Upper lobe of left lung (tissue), 6 donors: ENCODE measurements at regions not wholly inside any gene's neighbourhood (a gene's known extent, or its start where the extent isn't known, plus 50 kb on each side); places are given as distances from the start of the nearest gene placed in this dataset.

Experiments
- ATAC-seq, 2 donors: fragments of 200-7000 bp; cut with Tn5 transposase; one replicate each; pipeline ENCODE4 v1.9.1; 2022; ENCODE audit warnings: mild to moderate bottlenecking in 2 of 2, moderate library complexity in 2 of 2; ENCODE audit not compliant: low FRiP score in 2 of 2
- DNase-seq, 2 donors: peaks; one replicate each; pipeline ENCODE4 v3.0.0-alpha.2; 2019 to 2020
- H3K27ac ChIP-seq, 4 donors: fragments of 200-600 bp; sonication (generic); one replicate each; pipeline ENCODE4 v1.5.1; 2016 to 2019
- H3K27me3 ChIP-seq, 4 donors: fragments of 200-600 bp; sonication (generic); one replicate each; pipeline ENCODE4 v1.5.1; 2017 to 2019
- H3K36me3 ChIP-seq, 4 donors: fragments of 200-600 bp; sonication (generic); one replicate each; pipeline ENCODE4 v1.5.1; 2016 to 2019
- H3K4me1 ChIP-seq, 4 donors: fragments of 200-600 bp; sonication (generic); one replicate each; pipeline ENCODE4 v1.5.1; 2018 to 2019
- H3K4me3 ChIP-seq, 4 donors: fragments of 200-600 bp; sonication (generic); one replicate each; pipeline ENCODE4 v1.5.1; 2017 to 2019; ENCODE audit warnings: mild to moderate bottlenecking in 2 of 4, moderate library complexity in 1 of 4
- H3K9me3 ChIP-seq, 4 donors: fragments of 200-600 bp; sonication (generic); one replicate each; pipeline ENCODE4 v1.5.1; 2018 to 2019
- EP300 ChIP-seq, 4 donors: sonication (generic); formaldehyde crosslinking; IDR thresholded peaks; one replicate each; pipeline ENCODE4 v1.5.1; 2017; ENCODE audit warnings: antibody characterized with exemption in 4 of 4, control low read depth in 2 of 4
- POLR2A ChIP-seq, 4 donors: fragments of 450-650 bp; IDR thresholded peaks; one replicate each; pipeline ENCODE4 v1.5.1; 2016 to 2017; ENCODE audit warnings: antibody characterized with exemption in 4 of 4, mild to moderate bottlenecking in 2 of 4
- POLR2AphosphoS5 ChIP-seq, 2 donors: sonication (generic); formaldehyde crosslinking; IDR thresholded peaks; one replicate each; pipeline ENCODE4 v1.5.1; 2017; ENCODE audit warnings: antibody characterized with exemption in 2 of 2
- WGBS, 2 donors: methylation state at CpG; one replicate each; pipeline ENCODE4 v1.1.5; 2017 to 2018; 5-methylcytosine and 5-hydroxymethylcytosine counted together
- TF ChIP-seq, protein P1 (sequence below), 6 experiments: fragments of 450-650 bp in 4 of 6; fragments of 200-600 bp in 2 of 6; sonication (generic) in 2 of 6; IDR thresholded peaks; one replicate each; pipeline ENCODE4 v1.5.1; 2016 to 2019; ENCODE audit warnings: antibody characterized with exemption in 6 of 6
- donor health status: DM: no; HTN: no; CAD: no; lungs with moderate emphysema.
- donor health status: DM: no; HTN: yes; CAD: no; lungs with severe emphysema.

DNA sequence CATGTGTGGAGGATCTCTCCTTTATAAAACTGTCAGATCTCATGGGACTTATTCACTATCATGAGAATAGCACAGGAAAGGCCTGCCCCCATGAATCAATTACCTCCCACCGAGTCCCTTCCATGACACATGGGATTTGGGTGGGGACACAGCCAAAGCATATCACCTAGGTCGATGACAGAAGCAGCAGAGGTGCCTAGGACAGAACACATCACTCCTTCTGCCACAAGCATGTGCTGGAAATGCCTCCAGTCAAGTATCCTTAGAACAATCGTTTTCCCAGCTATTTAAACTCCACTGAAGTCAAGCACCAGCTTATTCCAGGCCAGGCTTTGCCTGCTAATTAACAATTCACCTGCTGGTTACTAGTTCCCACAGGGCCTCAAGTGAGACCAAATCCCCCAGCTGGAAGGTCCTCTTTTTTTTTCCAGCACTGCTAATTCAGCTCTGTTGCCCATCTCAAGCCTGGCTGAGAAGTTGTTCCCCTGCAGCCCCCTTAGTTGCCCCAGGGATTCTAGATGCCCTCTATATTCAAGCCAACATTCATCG lies 212.3 kb upstream of the NUDT4 start:
- Histone ChIP-seq H3K9me3 (no peaks in the 10 kb centered on the region), H3K4me1 (peaks cover 0 to 3% (median 0%) of the 10 kb centered on the region in 4 donors), H3K4me3 (no peak overlapping the region), H3K36me3 (no peaks in the 10 kb centered on the region), H3K27me3 (no peaks in the 10 kb centered on the region), H3K27ac (no peak overlapping the region)
- DNase-seq (no peak), ATAC-seq (no peak)
- 75 to 80% methylated on average over 3 to 4 of the region's 4 CpGs for WGBS, 2 donors
- no peak for TF ChIP-seq POLR2AphosphoS5 (IDR thresholded peaks at IDR 0.05)

DNA sequence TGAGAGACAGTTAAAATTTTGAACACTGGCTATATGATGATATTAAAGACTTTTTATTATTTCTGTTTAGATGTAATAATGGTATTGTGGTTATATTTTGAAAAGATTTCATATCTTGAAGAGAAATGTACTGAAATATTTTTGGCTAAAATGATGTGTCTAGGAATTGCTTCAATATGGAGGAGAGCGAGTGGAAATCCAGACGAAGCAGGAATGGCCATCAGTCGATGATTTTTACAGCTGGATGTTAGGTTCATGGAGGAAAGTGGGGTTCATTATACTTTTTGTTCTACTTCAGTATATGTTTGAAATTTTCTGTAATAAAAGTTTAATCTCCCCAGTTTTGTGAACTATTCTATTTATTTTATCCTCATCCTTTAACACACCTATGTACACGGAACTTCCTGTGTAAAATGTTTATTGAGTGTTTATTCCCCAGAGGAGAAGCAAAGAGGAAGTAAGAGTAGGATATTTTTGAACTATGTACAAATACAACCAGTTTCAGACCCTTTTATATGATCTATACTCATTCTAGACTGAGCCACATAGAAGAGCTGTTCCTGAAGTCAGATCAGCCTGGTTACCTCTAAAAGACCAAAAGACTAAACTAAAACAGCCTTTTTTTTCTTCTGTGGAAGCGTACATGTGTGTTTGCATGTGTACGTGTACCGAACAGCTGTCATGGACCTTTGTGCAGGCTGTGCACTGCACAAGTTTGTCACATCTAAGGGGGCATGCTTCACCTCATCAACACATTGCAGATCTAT lies 211.0 kb upstream of the NUDT4 start:
- WGBS, 2 donors = 83 to 85% methylated on average over 7 of the region's 7 CpGs
- TF ChIP-seq, protein P1, sequence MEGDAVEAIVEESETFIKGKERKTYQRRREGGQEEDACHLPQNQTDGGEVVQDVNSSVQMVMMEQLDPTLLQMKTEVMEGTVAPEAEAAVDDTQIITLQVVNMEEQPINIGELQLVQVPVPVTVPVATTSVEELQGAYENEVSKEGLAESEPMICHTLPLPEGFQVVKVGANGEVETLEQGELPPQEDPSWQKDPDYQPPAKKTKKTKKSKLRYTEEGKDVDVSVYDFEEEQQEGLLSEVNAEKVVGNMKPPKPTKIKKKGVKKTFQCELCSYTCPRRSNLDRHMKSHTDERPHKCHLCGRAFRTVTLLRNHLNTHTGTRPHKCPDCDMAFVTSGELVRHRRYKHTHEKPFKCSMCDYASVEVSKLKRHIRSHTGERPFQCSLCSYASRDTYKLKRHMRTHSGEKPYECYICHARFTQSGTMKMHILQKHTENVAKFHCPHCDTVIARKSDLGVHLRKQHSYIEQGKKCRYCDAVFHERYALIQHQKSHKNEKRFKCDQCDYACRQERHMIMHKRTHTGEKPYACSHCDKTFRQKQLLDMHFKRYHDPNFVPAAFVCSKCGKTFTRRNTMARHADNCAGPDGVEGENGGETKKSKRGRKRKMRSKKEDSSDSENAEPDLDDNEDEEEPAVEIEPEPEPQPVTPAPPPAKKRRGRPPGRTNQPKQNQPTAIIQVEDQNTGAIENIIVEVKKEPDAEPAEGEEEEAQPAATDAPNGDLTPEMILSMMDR (IDR thresholded peaks at IDR 0.05) = no peak
- no peak overlapping the region for H3K4me3 ChIP-seq
- H3K4me1 ChIP-seq = peaks cover 0 to 3% (median 0%) of the 10 kb centered on the region in 4 donors
- no peak for ATAC-seq
- H3K36me3 ChIP-seq = no peaks in the 10 kb centered on the region
- H3K9me3 ChIP-seq = no peaks in the 10 kb centered on the region
- no peak overlapping the region for H3K27ac ChIP-seq
- DNase-seq = no peak
- no peaks in the 10 kb centered on the region for H3K27me3 ChIP-seq

DNA sequence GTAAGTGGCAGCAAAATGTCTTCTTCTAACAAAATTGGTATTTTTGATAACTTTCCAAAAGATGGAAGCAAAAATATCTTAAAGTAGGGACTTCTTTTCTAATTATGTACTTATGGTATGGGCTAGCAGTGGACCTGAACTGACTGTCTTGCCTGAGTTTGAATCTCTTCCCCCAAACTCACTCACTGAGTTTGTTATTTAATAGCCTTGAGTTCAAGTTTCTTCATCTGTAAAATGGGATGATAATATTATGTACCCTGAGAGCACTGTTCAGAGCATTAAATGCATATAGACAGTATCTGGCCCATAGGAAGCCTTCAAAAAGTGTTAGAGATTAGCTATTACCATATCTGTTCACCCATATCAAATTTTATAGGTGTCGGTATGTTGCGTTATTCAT lies 210.4 kb upstream of the NUDT4 start:
- H3K4me1 ChIP-seq = peaks cover 0 to 3% (median 0%) of the 10 kb centered on the region in 4 donors
- H3K4me3 ChIP-seq = peak overlapping the region in 1 of 4 donors; percentile 48
- H3K27ac ChIP-seq = no peak overlapping the region
- H3K9me3 ChIP-seq = no peaks in the 10 kb centered on the region
- DNase-seq = no peak
- 70 to 95% methylated on average over 2 of the region's 2 CpGs for WGBS, 2 donors
- TF ChIP-seq POLR2AphosphoS5 (IDR thresholded peaks at IDR 0.05) = no peak
- TF ChIP-seq POLR2A (IDR thresholded peaks at IDR 0.05) = no peak
- H3K27me3 ChIP-seq = no peaks in the 10 kb centered on the region
- ATAC-seq = no peak
- H3K36me3 ChIP-seq = no peaks in the 10 kb centered on the region

DNA sequence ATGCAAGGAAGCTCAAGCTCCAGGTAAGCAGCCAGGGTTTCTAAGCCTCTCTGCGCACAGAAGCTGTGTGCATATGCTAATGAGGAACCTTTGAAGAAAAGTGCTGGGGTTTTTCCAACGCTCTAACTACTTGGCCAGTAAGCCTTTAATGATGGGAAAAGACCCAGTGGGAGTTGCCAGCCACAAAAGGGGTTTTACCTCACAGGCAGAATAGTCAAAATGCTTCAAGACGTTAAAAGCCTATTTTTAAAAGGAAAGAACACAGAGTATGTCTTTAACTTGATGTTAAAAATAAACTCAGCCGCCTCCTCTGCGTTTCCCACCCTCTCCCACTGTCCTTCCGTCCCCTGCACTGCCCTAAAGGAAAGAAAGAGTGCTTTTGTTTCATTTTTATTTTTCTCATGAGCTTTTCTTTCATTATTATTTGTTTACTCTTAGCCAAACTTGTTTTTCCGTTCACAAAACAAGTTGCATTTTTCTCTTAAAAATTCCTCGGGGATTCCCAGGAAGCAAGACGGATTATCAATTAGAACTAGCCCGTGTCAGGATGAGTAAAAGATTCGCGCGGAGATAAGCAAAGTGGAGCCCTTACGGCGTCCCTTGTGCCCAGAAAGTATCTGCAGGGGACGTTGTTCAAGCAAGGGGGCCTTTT lies 209.8 kb upstream of the NUDT4 start:
- ATAC-seq = no peak
- WGBS, 2 donors = 34 to 38% methylated on average over 16 of the region's 16 CpGs
- peak overlapping the region in 3 of 4 donors; percentile 31 to 48 (median 45) for H3K4me3 ChIP-seq

DNA sequence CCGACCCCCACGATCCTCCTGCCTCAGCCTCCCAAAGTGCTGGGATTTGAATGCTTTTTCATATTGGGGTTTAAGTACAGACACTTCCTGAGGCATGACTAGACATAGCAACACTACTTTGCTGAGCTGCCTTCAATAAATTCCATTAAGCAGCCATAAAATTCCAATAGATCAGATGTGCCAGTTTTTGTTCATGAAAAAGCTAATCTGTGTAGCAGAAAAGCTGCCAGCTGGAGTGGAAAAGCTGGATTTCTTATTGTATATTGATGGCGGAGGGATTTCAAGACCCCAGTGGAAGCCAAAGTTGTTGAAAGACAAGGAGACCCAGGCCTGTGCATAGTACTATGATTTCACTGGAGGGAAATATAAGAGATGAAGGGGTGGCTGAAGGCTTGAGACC lies 209.0 kb upstream of the NUDT4 start:
- 94% methylated on average over 3 of the region's 3 CpGs for WGBS, 2 donors
- H3K27me3 ChIP-seq = no peaks in the 10 kb centered on the region
- H3K4me1 ChIP-seq = peaks cover 0 to 3% (median 0%) of the 10 kb centered on the region in 4 donors
- H3K27ac ChIP-seq = no peak overlapping the region
- no peaks in the 10 kb centered on the region for H3K36me3 ChIP-seq
- peak overlapping the region in 3 of 4 donors; percentile 31 to 48 (median 45) for H3K4me3 ChIP-seq
- ATAC-seq (no peak), DNase-seq (no peak)
- TF ChIP-seq, protein P1 (IDR thresholded peaks at IDR 0.05) = no peak
- TF ChIP-seq POLR2AphosphoS5 (IDR thresholded peaks at IDR 0.05) = no peak
- TF ChIP-seq POLR2A (IDR thresholded peaks at IDR 0.05) = no peak
- TF ChIP-seq EP300 (IDR thresholded peaks at IDR 0.05) = no peak
- H3K9me3 ChIP-seq = no peaks in the 10 kb centered on the region

More for the DNA sequence above, 209.8 kb upstream of the NUDT4 start:
- Histone ChIP-seq H3K9me3 (no peaks in the 10 kb centered on the region), H3K27ac (no peak overlapping the region), H3K27me3 (no peaks in the 10 kb centered on the region), H3K36me3 (no peaks in the 10 kb centered on the region), H3K4me1 (peaks cover 0 to 3% (median 0%) of the 10 kb centered on the region in 4 donors)
- TF ChIP-seq POLR2AphosphoS5 (IDR thresholded peaks at IDR 0.05) (no peak), POLR2A (IDR thresholded peaks at IDR 0.05) (no peak), EP300 (IDR thresholded peaks at IDR 0.05) (no peak)
- TF ChIP-seq, protein P1 (IDR thresholded peaks at IDR 0.05) = no peak
- DNase-seq = peak in 1 of 2 donors; percentile 53
